ENCODE measurements at regions not wholly inside any gene's neighbourhood (a gene's known extent, or its start where the extent isn't known, plus 50 kb on each side); places are given as distances from the start of the nearest gene placed in this dataset.

DNA sequence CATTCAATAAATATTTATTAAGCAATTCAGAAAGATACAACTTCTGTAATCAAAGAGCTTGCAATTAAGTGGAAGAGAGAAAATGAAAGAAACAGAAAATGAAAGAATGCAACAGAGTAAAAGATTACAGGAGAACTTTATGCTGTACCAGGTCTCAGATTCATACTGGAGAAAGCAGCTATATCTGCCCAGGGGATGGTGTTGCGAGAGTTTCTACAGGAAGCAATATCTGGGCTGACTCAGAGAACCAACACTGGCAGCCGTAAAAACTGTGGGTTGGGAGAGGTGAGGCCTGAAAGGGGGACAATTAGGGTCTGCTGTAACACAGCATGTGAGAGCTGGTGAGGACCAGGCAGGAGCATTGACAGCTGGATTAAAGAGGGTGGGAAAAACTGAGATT lies 256.7 kb upstream of the TCF21 start:
- DNase-seq: no peak

DNA sequence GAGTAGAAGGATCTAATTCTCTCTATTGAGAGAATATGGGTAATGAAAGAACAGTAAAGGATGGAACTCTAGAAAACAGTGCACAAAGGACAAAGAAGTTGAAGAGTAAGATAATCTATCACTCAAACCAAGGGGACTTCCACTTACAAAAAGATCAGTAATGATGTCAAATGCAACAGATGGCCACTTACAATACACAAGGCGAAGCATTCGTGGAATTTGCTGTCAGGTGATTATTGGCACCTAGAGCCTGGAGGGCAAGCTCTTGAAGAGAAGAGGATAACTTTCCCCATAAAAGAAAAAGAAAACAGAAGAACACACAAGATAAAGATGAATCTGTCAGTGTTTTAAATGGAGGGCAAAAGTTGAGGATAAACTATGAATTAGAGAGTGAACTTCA lies 256.0 kb upstream of the TCF21 start:
- DNase-seq: no peak

- no peak for DNase-seq
These were observed 254.4 kb upstream of the TCF21 start for GRCh38 chr6:133634474-133634873.

DNA sequence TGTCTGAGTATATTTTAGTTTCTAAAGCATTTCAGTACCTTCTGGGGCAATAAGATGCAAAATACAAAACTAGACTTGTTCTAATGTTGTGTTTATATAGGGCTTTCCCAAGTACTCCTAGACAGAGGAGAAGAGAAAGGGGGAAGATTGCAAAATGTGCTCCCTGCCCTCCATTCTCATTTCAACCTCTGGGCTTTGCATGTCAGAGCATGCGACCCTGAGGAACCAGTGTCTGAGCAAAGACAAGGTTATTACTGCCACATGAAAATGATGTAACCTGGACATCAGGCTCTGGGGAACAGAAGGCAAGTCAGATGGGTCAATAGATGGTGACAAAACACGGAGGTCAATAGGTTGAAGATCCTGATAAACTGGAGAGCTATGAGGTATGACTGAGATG lies 253.5 kb upstream of the TCF21 start:
- DNase-seq: no peak

- no peak for DNase-seq
These were observed 251.5 kb upstream of the TCF21 start for GRCh38 chr6:133637436-133637835.

DNA sequence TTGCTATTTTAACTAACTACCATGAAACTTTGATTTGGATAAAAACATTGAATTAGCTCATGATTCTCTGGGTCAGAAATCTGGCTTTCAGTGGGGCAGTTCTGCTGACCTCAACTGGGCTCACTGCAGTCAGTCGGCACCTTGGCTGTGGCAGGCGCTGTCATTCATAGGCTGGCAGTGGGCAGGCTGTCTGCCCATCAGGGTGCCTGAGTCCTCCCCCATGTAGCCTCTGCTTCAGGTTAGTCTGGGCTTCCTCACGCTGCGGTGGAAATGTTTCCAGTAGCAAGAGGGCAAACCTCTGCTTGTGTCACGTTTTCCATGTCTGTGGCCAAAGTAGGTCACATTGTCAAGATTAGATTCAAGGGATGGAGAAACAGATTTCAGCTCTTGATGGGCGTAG lies 251.0 kb upstream of the TCF21 start:
- DNase-seq: no peak

- DNase-seq: no peak
These were observed 247.8 kb upstream of the TCF21 start for GRCh38 chr6:133641104-133641503.

- DNase-seq: no peak
These were observed 244.4 kb upstream of the TCF21 start for GRCh38 chr6:133644548-133644891.

DNA sequence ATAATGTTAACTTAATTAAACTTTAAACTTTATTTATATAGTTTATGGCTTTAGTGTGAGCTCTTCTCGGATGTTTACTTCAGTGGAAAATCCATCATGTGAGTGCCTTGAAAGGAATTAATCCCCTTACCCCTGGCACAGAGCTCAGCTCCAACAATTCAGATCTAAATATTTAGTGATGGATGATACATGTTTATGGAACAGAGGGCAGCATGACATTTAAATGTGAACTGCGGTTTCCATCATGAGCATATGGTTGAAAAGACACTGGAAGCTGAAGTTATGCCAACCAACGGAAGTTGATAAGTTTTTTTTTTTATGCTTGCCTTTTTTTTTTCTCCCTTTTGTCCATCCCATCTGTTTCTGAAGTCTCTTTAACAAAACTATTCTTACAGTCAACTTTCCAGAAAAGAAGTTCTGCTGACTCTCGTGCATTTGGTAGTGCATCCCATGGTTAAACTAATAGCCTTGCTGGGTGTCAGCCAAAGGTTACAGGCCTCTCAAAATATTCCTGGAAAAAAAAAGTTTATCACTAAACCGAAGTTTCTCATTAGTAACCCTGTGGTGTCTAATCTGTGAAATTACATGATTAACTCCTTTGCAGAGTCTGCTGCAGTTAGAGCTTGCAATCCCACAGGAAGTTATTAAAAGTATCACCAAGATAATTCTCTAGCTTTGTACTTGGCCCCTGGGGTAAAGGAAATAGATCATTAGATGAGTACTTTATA lies 243.9 kb upstream of the TCF21 start:
- no peak for DNase-seq

DNA sequence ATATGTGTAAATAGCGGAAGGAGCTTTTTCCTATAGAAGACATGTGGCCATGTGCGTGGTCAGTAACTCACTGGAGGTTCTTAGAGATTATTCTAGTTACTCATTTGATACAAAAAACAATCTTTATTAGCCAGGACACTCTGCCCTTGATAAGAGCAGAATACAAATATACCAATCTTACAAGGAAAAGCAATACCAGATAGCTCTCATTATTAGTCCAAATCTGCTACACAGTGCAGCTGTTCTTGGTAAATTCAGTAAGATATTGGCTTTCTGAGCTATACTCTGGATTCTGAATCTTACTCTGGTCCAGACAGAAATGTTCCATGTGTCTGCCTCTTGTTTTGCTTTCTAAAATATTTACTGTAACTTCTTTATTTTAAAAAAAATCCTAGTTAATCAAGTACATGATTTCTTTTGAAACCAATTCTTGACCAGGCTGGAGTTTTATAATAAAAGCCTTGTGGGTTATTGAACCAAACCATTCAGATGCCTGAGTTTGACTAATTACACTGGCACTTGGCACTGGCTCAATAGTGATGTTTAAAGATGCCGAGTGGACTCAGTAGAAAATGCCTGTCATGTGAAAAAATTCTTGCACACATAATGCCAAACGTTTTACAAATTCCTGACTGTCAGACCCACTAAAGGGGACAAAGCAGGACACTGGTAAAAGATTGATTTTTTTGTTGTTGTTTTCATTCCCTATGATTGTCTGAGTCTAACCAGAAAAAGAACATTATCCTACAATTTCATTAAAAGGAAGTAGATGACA lies 242.8 kb upstream of the TCF21 start:
- DNase-seq: no peak

GRCh38 chr6:133648581-133648980 lies 240.3 kb upstream of the TCF21 start:
- no peak for DNase-seq

GRCh38 chr6:133671376-133671775 lies 217.5 kb upstream of the TCF21 start:
- DNase-seq: no peak

DNA sequence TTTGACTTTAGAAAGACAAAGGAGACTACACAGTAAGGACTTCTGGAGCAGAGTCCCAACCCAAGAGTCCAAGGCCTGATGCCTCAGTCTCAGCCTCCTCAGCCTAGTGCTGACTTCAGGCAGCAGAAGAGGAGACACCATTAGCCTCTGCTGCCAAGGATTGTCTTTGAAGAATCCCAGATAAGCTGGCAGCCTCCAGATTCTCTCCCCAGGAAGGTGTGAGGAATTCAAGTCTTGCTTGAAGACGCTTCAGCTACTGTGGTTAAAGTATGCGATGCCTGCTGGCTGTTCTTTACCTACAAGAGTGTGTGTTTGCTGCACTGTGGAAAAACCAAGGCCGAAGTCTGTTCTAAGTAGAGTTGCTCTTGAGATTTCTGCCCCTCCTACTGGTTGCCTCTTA lies 215.9 kb upstream of the TCF21 start:
- no peak for DNase-seq

- DNase-seq: no peak
These were observed 214.3 kb upstream of the TCF21 start for GRCh38 chr6:133674661-133675060.

DNA sequence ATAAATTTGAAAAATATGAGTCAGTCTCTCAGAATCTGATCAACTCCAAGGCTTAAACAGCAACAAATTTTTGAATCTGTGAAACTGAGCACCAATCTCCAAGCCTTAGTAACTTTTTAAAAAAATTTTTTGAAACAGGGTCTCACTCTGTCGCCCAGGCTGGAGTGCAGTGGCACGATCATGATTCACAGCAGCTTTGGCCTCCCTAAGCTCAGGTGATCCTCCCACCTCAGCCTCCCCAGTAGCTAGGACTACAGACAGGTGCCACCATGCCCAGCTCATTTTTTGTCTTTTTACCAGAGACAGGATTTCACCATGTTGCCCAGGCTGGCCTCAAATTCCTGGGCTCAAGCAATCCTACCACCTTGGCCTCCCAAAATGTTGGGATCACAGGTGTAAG lies 207.9 kb upstream of the TCF21 start:
- DNase-seq: no peak

DNA sequence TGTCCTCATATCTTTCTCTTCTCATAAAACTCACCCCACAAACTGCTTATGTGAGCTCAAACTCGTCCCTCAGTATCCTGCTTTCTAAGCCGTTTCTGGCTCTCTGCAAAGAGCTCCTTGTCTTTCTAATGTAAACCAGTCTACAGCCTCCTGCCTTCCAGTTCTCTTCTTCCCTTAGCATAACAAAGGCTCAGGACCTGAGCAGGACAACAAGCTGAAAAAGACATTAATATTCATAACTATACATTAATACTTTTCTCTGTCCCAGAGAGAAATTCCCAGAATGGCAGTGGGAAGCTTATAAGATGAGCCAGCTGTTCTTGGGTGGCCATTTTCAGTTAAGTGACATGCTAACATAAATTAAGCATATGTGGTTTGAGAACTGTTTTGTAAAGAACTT lies 207.0 kb upstream of the TCF21 start:
- no peak for DNase-seq

GRCh38 chr6:133682506-133683307 lies 206.2 kb upstream of the TCF21 start:
- no peak for DNase-seq

- DNase-seq: no peak
These were observed 205.7 kb upstream of the TCF21 start for GRCh38 chr6:133683308-133683580.

GRCh38 chr6:133683606-133684005 lies 205.3 kb upstream of the TCF21 start:
- DNase-seq: no peak

- peak; percentile 2 for DNase-seq
These were observed 200.0 kb upstream of the TCF21 start for GRCh38 chr6:133688705-133689492.

GRCh38 chr6:133689863-133690262 lies 199.1 kb upstream of the TCF21 start:
- no peak for DNase-seq

DNA sequence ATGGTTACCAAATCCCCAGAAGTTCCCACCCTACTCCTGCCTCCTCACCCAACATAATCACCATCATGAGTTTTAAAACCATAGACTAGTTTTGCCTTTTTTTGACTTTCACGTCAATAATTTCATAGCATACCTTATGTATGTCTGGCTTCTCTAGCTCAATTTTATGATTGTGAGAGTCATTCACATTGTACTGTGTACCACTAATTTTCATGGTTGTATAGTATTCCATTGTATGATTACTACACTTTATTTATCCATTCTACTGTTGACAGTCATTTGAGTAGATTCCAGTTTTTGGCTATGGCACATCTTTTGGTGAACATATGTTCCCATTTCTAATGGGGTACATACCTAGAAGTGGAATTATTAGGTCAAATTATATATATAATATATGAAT lies 195.3 kb upstream of the TCF21 start:
- no peak for DNase-seq

- no peak for DNase-seq
These were observed 191.7 kb upstream of the TCF21 start for GRCh38 chr6:133697185-133697584.
